Thyroid gland (tissue), 4 donors: ENCODE measurements at regions not wholly inside any gene's neighbourhood (a gene's known extent, or its start where the extent isn't known, plus 50 kb on each side); places are given as distances from the start of the nearest gene placed in this dataset.

ENCODE experiments used
- POLR2A ChIP-seq, 2 donors: fragments of 450-650 bp; IDR thresholded peaks; one replicate each; pipeline ENCODE4 v1.6.1; 2017; ENCODE audit warnings: antibody characterized with exemption in 2 of 2, mild to moderate bottlenecking in 2 of 2, moderate library complexity in 1 of 2
- TF ChIP-seq, protein P1 (sequence below), 6 experiments: fragments of 200-600 bp in 3 of 6; fragments of 450-650 bp in 3 of 6; sonication (generic) in 3 of 6; IDR thresholded peaks; one replicate each; pipeline ENCODE4 v1.5.1; 2016 to 2019; ENCODE audit warnings: antibody characterized with exemption in 6 of 6, mild to moderate bottlenecking in 2 of 6, inconsistent platforms in 1 of 6, moderate library complexity in 1 of 6

GRCh38 chr9:73371801-73372200, 220.1 kb downstream of the ANXA1 start:
- TF ChIP-seq, protein P1, sequence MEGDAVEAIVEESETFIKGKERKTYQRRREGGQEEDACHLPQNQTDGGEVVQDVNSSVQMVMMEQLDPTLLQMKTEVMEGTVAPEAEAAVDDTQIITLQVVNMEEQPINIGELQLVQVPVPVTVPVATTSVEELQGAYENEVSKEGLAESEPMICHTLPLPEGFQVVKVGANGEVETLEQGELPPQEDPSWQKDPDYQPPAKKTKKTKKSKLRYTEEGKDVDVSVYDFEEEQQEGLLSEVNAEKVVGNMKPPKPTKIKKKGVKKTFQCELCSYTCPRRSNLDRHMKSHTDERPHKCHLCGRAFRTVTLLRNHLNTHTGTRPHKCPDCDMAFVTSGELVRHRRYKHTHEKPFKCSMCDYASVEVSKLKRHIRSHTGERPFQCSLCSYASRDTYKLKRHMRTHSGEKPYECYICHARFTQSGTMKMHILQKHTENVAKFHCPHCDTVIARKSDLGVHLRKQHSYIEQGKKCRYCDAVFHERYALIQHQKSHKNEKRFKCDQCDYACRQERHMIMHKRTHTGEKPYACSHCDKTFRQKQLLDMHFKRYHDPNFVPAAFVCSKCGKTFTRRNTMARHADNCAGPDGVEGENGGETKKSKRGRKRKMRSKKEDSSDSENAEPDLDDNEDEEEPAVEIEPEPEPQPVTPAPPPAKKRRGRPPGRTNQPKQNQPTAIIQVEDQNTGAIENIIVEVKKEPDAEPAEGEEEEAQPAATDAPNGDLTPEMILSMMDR (IDR thresholded peaks at IDR 0.05): no peak
- no peak for TF ChIP-seq POLR2A (IDR thresholded peaks at IDR 0.05)
